ENCODE measurements at regions not wholly inside any gene's neighbourhood (a gene's known extent, or its start where the extent isn't known, plus 50 kb on each side); places are given as distances from the start of the nearest gene placed in this dataset.

GRCh38 chr5:68562308-68562707 lies 346.8 kb downstream of the PIK3R1 start:
- peaks cover 3% of the 10 kb centered on the region for H3K9me3 ChIP-seq (ENCODE audit: control insufficient read depth, insufficient read depth, low read length)
- 93% methylated on average over 3 of the region's 3 CpGs for WGBS (ENCODE audit: insufficient coverage)
- H3K27ac Mint-ChIP-seq: no peak overlapping the region
- H3K4me3 ChIP-seq (ENCODE audit: low read length): no peak overlapping the region
- H3K36me3 Mint-ChIP-seq: peaks cover 8% of the 10 kb centered on the region
- intact Hi-C loops (cut with micrococcal nuclease): no loop called here
- H3K27me3 Mint-ChIP-seq (ENCODE audit: low read depth in 2 of 2): peaks cover 3 to 11% of the 10 kb centered on the region in 2 donors
- DNase-seq: no peak
- no peak overlapping the region for H3K4me3 Mint-ChIP-seq
- no peaks in the 10 kb centered on the region for H3K4me1 Mint-ChIP-seq
- peaks cover 2 to 4% of the 10 kb centered on the region in 2 donors for H3K9me3 Mint-ChIP-seq
- no peaks in the 10 kb centered on the region for H3K36me3 ChIP-seq (ENCODE audit: control insufficient read depth, insufficient read depth, low read length)
- no peak for ATAC-seq
- H3K4me1 ChIP-seq (ENCODE audit: control insufficient read depth, insufficient read depth, low read length): no peaks in the 10 kb centered on the region
- no peaks in the 10 kb centered on the region for H3K27me3 ChIP-seq (ENCODE audit: control insufficient read depth, insufficient read depth, low read length)
- no peak for TF ChIP-seq CTCF (IDR thresholded peaks at IDR 0.05)
- no peak overlapping the region for H3K27ac ChIP-seq (ENCODE audit: low read length)

- peaks cover 8% of the 10 kb centered on the region for H3K36me3 Mint-ChIP-seq
- H3K27me3 Mint-ChIP-seq (ENCODE audit: low read depth in 2 of 2): peaks cover 4 to 22% of the 10 kb centered on the region in 2 donors
- Histone ChIP-seq H3K9me3 (ENCODE audit: control insufficient read depth, insufficient read depth, low read length) (peaks cover 3% of the 10 kb centered on the region), H3K27me3 (ENCODE audit: control insufficient read depth, insufficient read depth, low read length) (no peaks in the 10 kb centered on the region), H3K4me3 (ENCODE audit: low read length) (no peak overlapping the region), H3K27ac (ENCODE audit: low read length) (no peak overlapping the region), H3K36me3 (ENCODE audit: control insufficient read depth, insufficient read depth, low read length) (no peaks in the 10 kb centered on the region), H3K4me1 (ENCODE audit: control insufficient read depth, insufficient read depth, low read length) (no peaks in the 10 kb centered on the region)
- 75% methylated on average over 5 of the region's 5 CpGs for WGBS (ENCODE audit: insufficient coverage)
- H3K4me3 Mint-ChIP-seq: no peak overlapping the region
- H3K4me1 Mint-ChIP-seq: no peaks in the 10 kb centered on the region
- DNase-seq: no peak
- H3K27ac Mint-ChIP-seq: no peak overlapping the region
- ATAC-seq: no peak
- TF ChIP-seq CTCF (IDR thresholded peaks at IDR 0.05): no peak
- intact Hi-C loops (cut with micrococcal nuclease): no loop called here
- H3K9me3 Mint-ChIP-seq: peaks cover 2 to 4% of the 10 kb centered on the region in 2 donors
Observed at GRCh38 chr5:68565427-68565826, 349.9 kb downstream of the PIK3R1 start.

- no peak overlapping the region for H3K27ac ChIP-seq (ENCODE audit: low read length)
- no peaks in the 10 kb centered on the region for H3K36me3 ChIP-seq (ENCODE audit: control insufficient read depth, insufficient read depth, low read length)
- Mint-ChIP-seq H3K27me3 (ENCODE audit: low read depth in 2 of 2) (peaks cover 0 to 2% of the 10 kb centered on the region in 2 donors), H3K4me1 (no peaks in the 10 kb centered on the region), H3K27ac (no peak overlapping the region), H3K9me3 (peaks cover 0 to 14% of the 10 kb centered on the region in 2 donors), H3K4me3 (no peak overlapping the region), H3K36me3 (peaks cover 8% of the 10 kb centered on the region)
- DNase-seq: no peak
- no peaks in the 10 kb centered on the region for H3K9me3 ChIP-seq (ENCODE audit: control insufficient read depth, insufficient read depth, low read length)
- no peak for TF ChIP-seq CTCF (IDR thresholded peaks at IDR 0.05)
- intact Hi-C loops (cut with micrococcal nuclease): no loop called here
- peaks cover 3% of the 10 kb centered on the region for H3K27me3 ChIP-seq (ENCODE audit: control insufficient read depth, insufficient read depth, low read length)
- no peaks in the 10 kb centered on the region for H3K4me1 ChIP-seq (ENCODE audit: control insufficient read depth, insufficient read depth, low read length)
- ATAC-seq: no peak
- WGBS (ENCODE audit: insufficient coverage): no CpG with 5 or more reads among the region's 1 CpG
- H3K4me3 ChIP-seq (ENCODE audit: low read length): no peak overlapping the region
Observed at GRCh38 chr5:68576805-68577204, 361.2 kb downstream of the PIK3R1 start.

DNA sequence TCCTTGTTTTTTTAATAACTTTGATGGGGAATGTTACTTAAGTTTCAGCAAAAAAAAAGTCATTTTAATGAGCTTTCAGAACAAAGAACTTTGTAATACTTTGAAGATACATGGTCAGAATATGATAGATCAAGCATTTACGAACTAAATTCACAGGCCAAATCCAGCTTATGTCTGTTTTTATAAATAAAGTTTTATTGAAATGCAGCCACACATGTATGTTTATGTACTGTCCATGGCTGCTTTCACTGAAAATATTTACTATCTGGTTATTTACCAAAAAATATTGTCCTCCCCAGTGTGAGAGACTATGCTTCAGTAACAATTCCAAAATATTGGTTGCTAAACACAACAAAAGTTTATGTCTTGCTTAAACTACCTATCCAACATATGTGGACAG lies 366.7 kb downstream of the PIK3R1 start:
- DNase-seq (no peak), ATAC-seq (no peak)
- no peaks in the 10 kb centered on the region for H3K9me3 ChIP-seq (ENCODE audit: control insufficient read depth, insufficient read depth, low read length)
- Mint-ChIP-seq H3K27ac (no peak overlapping the region), H3K27me3 (ENCODE audit: low read depth in 2 of 2) (no peaks in the 10 kb centered on the region), H3K36me3 (no peaks in the 10 kb centered on the region), H3K9me3 (peaks cover 0 to 3% of the 10 kb centered on the region in 2 donors), H3K4me3 (no peak overlapping the region), H3K4me1 (no peaks in the 10 kb centered on the region)
- no peak for TF ChIP-seq CTCF (IDR thresholded peaks at IDR 0.05)
- H3K27ac ChIP-seq (ENCODE audit: low read length): no peak overlapping the region
- H3K36me3 ChIP-seq (ENCODE audit: control insufficient read depth, insufficient read depth, low read length): no peaks in the 10 kb centered on the region
- H3K4me1 ChIP-seq (ENCODE audit: control insufficient read depth, insufficient read depth, low read length): no peaks in the 10 kb centered on the region
- H3K4me3 ChIP-seq (ENCODE audit: low read length): no peak overlapping the region
- intact Hi-C loops (cut with micrococcal nuclease): no loop called here
- H3K27me3 ChIP-seq (ENCODE audit: control insufficient read depth, insufficient read depth, low read length): peaks cover 3% of the 10 kb centered on the region
- 100% methylated on average over 1 of the region's 1 CpG for WGBS (ENCODE audit: insufficient coverage)
